Natural killer cell (primary cell): ENCODE measurements at regions not wholly inside any gene's neighbourhood (a gene's known extent, or its start where the extent isn't known, plus 50 kb on each side); places are given as distances from the start of the nearest gene placed in this dataset.

ENCODE experiments used
- ATAC-seq, 3 donors: fragments of 150-1000 bp in 2 of 3; fragments of 200-7000 bp in 1 of 3; cut with Tn5 transposase; 1 replicate in 1 of 3; 2 replicates in 2 of 3; pipeline ENCODE4 v1.10.0; 2021; ENCODE audit warnings: mild to moderate bottlenecking in 2 of 3, moderate library complexity in 2 of 3
- DNase-seq, 2 donors: peaks; one replicate each; pipeline versions ENCODE4 v3.0.0 to v3.0.0-alpha.2; 2013 to 2021; ENCODE audit warnings: mixed read lengths in 1 of 2
- H3K27ac ChIP-seq: one replicate; pipeline ENCODE4 v1.5.1; 2013; ENCODE audit warnings: mild to moderate bottlenecking, low read length
- H3K27me3 ChIP-seq: one replicate; pipeline ENCODE4 v1.6.1; 2013; ENCODE audit warnings: low read length; ENCODE audit not compliant: control insufficient read depth, insufficient read depth
- H3K36me3 ChIP-seq: one replicate; pipeline ENCODE4 v1.6.1; 2013; ENCODE audit warnings: low read length; ENCODE audit not compliant: control insufficient read depth, insufficient read depth
- H3K4me1 ChIP-seq: one replicate; pipeline ENCODE4 v1.6.1; 2013; ENCODE audit warnings: low read length; ENCODE audit not compliant: control insufficient read depth, insufficient read depth
- H3K4me3 ChIP-seq: one replicate; pipeline ENCODE4 v1.5.1; 2013; ENCODE audit warnings: low read length
- H3K9me3 ChIP-seq: one replicate; pipeline ENCODE4 v1.6.1; 2013; ENCODE audit warnings: low read length; ENCODE audit not compliant: control insufficient read depth, insufficient read depth
- H3K27ac Mint-ChIP-seq, 2 donors: one replicate each; pipeline ENCODE4 v1.8.0; 2022; ENCODE audit warnings: mild to moderate bottlenecking in 2 of 2, mixed read lengths in 2 of 2, moderate library complexity in 1 of 2
- H3K27me3 Mint-ChIP-seq, 2 donors: one replicate each; pipeline ENCODE4 v1.8.0; 2022; ENCODE audit warnings: low read depth in 2 of 2, mixed read lengths in 2 of 2
- H3K36me3 Mint-ChIP-seq: one replicate; pipeline ENCODE4 v1.8.0; 2022; ENCODE audit warnings: mixed read lengths
- H3K4me1 Mint-ChIP-seq, 2 donors: one replicate each; pipeline ENCODE4 v1.8.0; 2022; ENCODE audit warnings: mixed read lengths in 2 of 2
- H3K4me3 Mint-ChIP-seq: one replicate; pipeline ENCODE4 v1.8.0; 2022; ENCODE audit warnings: mild to moderate bottlenecking, moderate library complexity, mixed read lengths
- H3K9me3 Mint-ChIP-seq, 2 donors: one replicate each; pipeline ENCODE4 v1.8.0; 2022; ENCODE audit warnings: mixed read lengths in 2 of 2
- WGBS: methylation state at CpG from one replicate; pipeline ENCODE4 v1.1.7; 2013; ENCODE audit warnings: missing lambda C conversion rate; ENCODE audit not compliant: insufficient coverage; 5-methylcytosine and 5-hydroxymethylcytosine counted together
- intact Hi-C: fragments of 100-400 bp; cut with micrococcal nuclease; formaldehyde crosslinking; loops from one replicate; pipeline ENCODE4 v1.14.2; 2022
- TF ChIP-seq, protein P1 (sequence below): fragments of 200-600 bp; IDR thresholded peaks from one replicate; pipeline ENCODE4 v1.8.0; 2022; ENCODE audit warnings: antibody characterized with exemption

- ATAC-seq (no peak), DNase-seq (no peak)
- Mint-ChIP-seq H3K4me1 (no peaks in the 10 kb centered on the region), H3K27me3 (peaks cover 0 to 4% of the 10 kb centered on the region in 2 donors), H3K27ac (no peak overlapping the region), H3K4me3 (no peak overlapping the region), H3K9me3 (no peaks in the 10 kb centered on the region), H3K36me3 (no peaks in the 10 kb centered on the region)
- H3K4me1 ChIP-seq: no peaks in the 10 kb centered on the region
- no peaks in the 10 kb centered on the region for H3K9me3 ChIP-seq
- TF ChIP-seq, protein P1, sequence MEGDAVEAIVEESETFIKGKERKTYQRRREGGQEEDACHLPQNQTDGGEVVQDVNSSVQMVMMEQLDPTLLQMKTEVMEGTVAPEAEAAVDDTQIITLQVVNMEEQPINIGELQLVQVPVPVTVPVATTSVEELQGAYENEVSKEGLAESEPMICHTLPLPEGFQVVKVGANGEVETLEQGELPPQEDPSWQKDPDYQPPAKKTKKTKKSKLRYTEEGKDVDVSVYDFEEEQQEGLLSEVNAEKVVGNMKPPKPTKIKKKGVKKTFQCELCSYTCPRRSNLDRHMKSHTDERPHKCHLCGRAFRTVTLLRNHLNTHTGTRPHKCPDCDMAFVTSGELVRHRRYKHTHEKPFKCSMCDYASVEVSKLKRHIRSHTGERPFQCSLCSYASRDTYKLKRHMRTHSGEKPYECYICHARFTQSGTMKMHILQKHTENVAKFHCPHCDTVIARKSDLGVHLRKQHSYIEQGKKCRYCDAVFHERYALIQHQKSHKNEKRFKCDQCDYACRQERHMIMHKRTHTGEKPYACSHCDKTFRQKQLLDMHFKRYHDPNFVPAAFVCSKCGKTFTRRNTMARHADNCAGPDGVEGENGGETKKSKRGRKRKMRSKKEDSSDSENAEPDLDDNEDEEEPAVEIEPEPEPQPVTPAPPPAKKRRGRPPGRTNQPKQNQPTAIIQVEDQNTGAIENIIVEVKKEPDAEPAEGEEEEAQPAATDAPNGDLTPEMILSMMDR: no peak
- no peak overlapping the region for H3K4me3 ChIP-seq
- H3K27ac ChIP-seq: no peak overlapping the region
- 62% methylated on average over 2 of the region's 2 CpGs for WGBS
- intact Hi-C loops: no loop called here
- no peaks in the 10 kb centered on the region for H3K36me3 ChIP-seq
- H3K27me3 ChIP-seq: no peaks in the 10 kb centered on the region
Measured at GRCh38 chr17:77809814-77810213, 148.7 kb upstream of the TNRC6C start.

DNA sequence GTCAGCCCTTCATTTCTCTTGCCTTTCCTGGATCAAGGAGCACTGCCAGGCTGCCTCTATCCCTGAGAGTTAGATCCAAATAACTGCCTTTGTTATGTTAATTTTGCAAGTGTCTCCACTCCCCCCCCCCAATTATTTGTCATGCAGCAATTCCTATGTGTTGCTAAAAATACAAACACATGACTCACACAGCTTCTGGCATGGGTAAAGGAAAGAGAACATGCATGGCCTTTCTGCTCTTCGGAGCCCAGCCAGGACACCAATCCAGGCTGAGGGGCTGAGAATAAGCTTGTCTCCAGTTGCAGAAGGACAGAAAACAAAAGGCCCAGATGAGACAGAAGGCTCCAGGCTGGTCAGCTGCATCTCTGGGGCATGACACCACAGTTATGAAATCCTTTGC is 148.0 kb upstream of the TNRC6C start:
- Histone ChIP-seq H3K27me3 (no peaks in the 10 kb centered on the region), H3K9me3 (no peaks in the 10 kb centered on the region), H3K4me1 (no peaks in the 10 kb centered on the region), H3K4me3 (no peak overlapping the region), H3K36me3 (no peaks in the 10 kb centered on the region), H3K27ac (no peak overlapping the region)
- ATAC-seq (no peak), DNase-seq (no peak)
- H3K27ac Mint-ChIP-seq: no peak overlapping the region
- no peak overlapping the region for H3K4me3 Mint-ChIP-seq
- WGBS: 92% methylated on average over 1 of the region's 1 CpG
- no peaks in the 10 kb centered on the region for H3K4me1 Mint-ChIP-seq
- no peaks in the 10 kb centered on the region for H3K36me3 Mint-ChIP-seq
- TF ChIP-seq, protein P1: no peak
- H3K27me3 Mint-ChIP-seq: no peaks in the 10 kb centered on the region
- no peaks in the 10 kb centered on the region for H3K9me3 Mint-ChIP-seq
- intact Hi-C loops: no loop called here

- Mint-ChIP-seq H3K9me3 (no peaks in the 10 kb centered on the region), H3K27me3 (no peaks in the 10 kb centered on the region), H3K4me1 (no peaks in the 10 kb centered on the region), H3K4me3 (no peak overlapping the region), H3K36me3 (no peaks in the 10 kb centered on the region), H3K27ac (no peak overlapping the region)
- TF ChIP-seq, protein P1: no peak
- no peaks in the 10 kb centered on the region for H3K36me3 ChIP-seq
- no peaks in the 10 kb centered on the region for H3K27me3 ChIP-seq
- no peak overlapping the region for H3K27ac ChIP-seq
- H3K9me3 ChIP-seq: no peaks in the 10 kb centered on the region
- ATAC-seq (no peak), DNase-seq (no peak)
- H3K4me1 ChIP-seq: no peaks in the 10 kb centered on the region
- WGBS: 88% methylated on average over 6 of the region's 6 CpGs
- intact Hi-C loops: no loop called here
- H3K4me3 ChIP-seq: no peak overlapping the region
Measured at GRCh38 chr17:77811521-77811920, 147.0 kb upstream of the TNRC6C start.

GRCh38 chr17:77814091-77814772 is 144.3 kb upstream of the TNRC6C start:
- no peak overlapping the region for H3K27ac ChIP-seq
- no peaks in the 10 kb centered on the region for H3K36me3 ChIP-seq
- H3K4me1 ChIP-seq: no peaks in the 10 kb centered on the region
- no peaks in the 10 kb centered on the region for H3K36me3 Mint-ChIP-seq
- no peak overlapping the region for H3K4me3 Mint-ChIP-seq
- 87% methylated on average over 8 of the region's 9 CpGs for WGBS
- no peaks in the 10 kb centered on the region for H3K9me3 ChIP-seq
- ATAC-seq (no peak), DNase-seq (no peak)
- no peak overlapping the region for H3K27ac Mint-ChIP-seq
- TF ChIP-seq, protein P1: no peak
- H3K27me3 ChIP-seq: no peaks in the 10 kb centered on the region
- intact Hi-C loops: no loop called here
- no peak overlapping the region for H3K4me3 ChIP-seq
- no peaks in the 10 kb centered on the region for H3K9me3 Mint-ChIP-seq
- H3K27me3 Mint-ChIP-seq: no peaks in the 10 kb centered on the region
- H3K4me1 Mint-ChIP-seq: no peaks in the 10 kb centered on the region
